ENCODE measurements at regions not wholly inside any gene's neighbourhood (a gene's known extent, or its start where the extent isn't known, plus 50 kb on each side); places are given as distances from the start of the nearest gene placed in this dataset.
"Not testable (repeated sequence)": the region's sequence is repeated elsewhere in the genome, so short reads cannot be mapped to it uniquely, and the experiment has no call there.

- TF ChIP-seq, protein P1, sequence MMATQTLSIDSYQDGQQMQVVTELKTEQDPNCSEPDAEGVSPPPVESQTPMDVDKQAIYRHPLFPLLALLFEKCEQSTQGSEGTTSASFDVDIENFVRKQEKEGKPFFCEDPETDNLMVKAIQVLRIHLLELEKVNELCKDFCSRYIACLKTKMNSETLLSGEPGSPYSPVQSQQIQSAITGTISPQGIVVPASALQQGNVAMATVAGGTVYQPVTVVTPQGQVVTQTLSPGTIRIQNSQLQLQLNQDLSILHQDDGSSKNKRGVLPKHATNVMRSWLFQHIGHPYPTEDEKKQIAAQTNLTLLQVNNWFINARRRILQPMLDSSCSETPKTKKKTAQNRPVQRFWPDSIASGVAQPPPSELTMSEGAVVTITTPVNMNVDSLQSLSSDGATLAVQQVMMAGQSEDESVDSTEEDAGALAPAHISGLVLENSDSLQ (IDR thresholded peaks at IDR 0.05), result peak; percentile 74
- TF ChIP-seq CTBP1 (IDR thresholded peaks at IDR 0.05; ENCODE audit: borderline replicate concordance) (peak; percentile 65; the same call in 1 of the 2 replicates), ELF4 (IDR thresholded peaks at IDR 0.05) (no peak), SP1 (IDR thresholded peaks at IDR 0.05) (no peak)
- ChIA-PET CTCF (no interaction called here), POLR2A (no interaction called here)
- DNase-seq (ENCODE audit: extremely low spot score), result peak; percentile 12
Measured at GRCh38 chr7:84714765-84715164, 472.1 kb downstream of the SEMA3D start.

DNA sequence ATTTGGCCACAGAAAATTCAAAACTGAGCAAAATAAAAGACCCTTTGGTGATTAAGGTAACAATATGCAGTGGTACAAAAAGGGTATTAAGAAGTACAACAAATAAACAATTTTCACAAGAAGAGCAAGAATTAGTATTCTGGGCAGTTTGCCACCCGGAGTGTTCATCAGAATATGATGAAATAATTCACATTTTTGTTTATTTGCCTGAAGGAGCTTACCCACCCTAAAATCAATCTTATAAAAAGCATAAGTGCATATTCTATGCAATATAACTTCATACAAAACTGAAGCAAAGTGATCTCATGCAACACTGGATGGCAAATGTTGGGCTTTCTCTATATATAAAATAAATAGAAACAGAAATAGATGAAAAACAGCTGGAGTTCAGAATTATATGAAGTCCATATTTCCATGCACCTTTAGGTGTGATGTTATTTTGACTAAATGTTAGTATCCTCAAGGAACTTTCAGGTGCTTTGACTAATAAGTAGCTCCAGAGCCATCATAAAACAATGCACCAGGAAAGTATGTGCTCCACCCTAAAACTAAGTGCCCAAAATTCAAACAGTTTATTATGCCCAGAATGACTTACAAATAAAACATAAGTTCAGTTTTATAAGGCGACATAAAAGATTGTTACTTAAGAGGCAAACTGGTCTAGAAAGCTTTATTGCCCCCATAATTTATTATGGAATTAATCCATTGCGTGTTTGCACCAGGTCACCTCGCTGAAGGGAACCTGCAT lies 474.3 kb downstream of the SEMA3D start:
- TF ChIP-seq, protein P1 (IDR thresholded peaks at IDR 0.05), result 0 out of 2 replicates have a peak, but pooled peaks have one; percentile 24
- no peak for TF ChIP-seq LEF1 (IDR thresholded peaks at IDR 0.05; ENCODE audit: borderline replicate concordance)
- no peak for DNase-seq (ENCODE audit: extremely low spot score)
- POLR2A ChIA-PET, result no interaction called here
- CTCF ChIA-PET, result no interaction called here

- POLR2A ChIA-PET; DNase-seq (ENCODE audit: extremely low spot score); CTCF ChIA-PET: not testable (repeated sequence)
Measured at GRCh38 chr7:84710538-84710937, 476.3 kb downstream of the SEMA3D start.

GRCh38 chr7:84705706-84706105 lies 481.1 kb downstream of the SEMA3D start:
- TF ChIP-seq FOXK2 (IDR thresholded peaks at IDR 0.05), result no peak
- TF ChIP-seq, protein P1 (IDR thresholded peaks at IDR 0.05), result no peak
- TF ChIP-seq FOXA1 (IDR thresholded peaks at IDR 0.05), result no peak
- no peak for TF ChIP-seq TARDBP (IDR thresholded peaks at IDR 0.05)
- no peak for TF ChIP-seq SUZ12 (IDR thresholded peaks at IDR 0.05)
- no peak for TF ChIP-seq FOXM1 (IDR thresholded peaks at IDR 0.05; ENCODE audit: borderline replicate concordance)
- TF ChIP-seq BHLHE40 (IDR thresholded peaks at IDR 0.05; ENCODE audit: borderline replicate concordance), result no peak
- no peak for TF ChIP-seq ZNF384 (IDR thresholded peaks at IDR 0.05)
- no peak for TF ChIP-seq L3MBTL2 (conservative IDR thresholded peaks at IDR 0.05)
- TF ChIP-seq ELF4 (IDR thresholded peaks at IDR 0.05), result no peak
- no peak for TF ChIP-seq CTBP1 (IDR thresholded peaks at IDR 0.05; ENCODE audit: borderline replicate concordance)
- TF ChIP-seq NFRKB (IDR thresholded peaks at IDR 0.05), result no peak
- no peak for TF ChIP-seq ARNT (IDR thresholded peaks at IDR 0.05)
- TF ChIP-seq LEF1 (IDR thresholded peaks at IDR 0.05; ENCODE audit: borderline replicate concordance), result no peak
- no peak for TF ChIP-seq SP1 (IDR thresholded peaks at IDR 0.05)
- ChIA-PET POLR2A (no interaction called here), CTCF (no interaction called here)
- no peak for DNase-seq (ENCODE audit: extremely low spot score)

DNA sequence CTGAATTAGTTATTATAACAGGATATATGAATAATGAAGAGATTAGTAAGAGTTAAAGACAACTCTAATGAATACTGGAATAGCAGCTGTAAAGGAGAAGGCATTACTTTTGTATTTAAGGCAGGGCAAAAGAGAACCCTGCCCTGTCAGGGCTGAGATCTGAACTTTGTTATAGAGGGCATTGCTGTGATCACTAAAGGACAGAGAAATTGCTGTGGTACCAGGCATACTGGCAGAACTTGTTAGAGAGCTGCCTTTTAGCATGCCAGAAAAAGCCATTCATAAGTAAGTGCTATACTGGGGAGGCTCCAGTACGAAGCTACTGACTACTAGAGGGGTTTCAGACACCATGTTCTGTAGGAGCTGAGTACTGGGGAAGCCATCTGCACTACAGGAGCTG lies 481.8 kb downstream of the SEMA3D start:
- ChIA-PET POLR2A (no interaction called here), CTCF (no interaction called here)
- no peak for TF ChIP-seq SP1 (IDR thresholded peaks at IDR 0.05)
- TF ChIP-seq FOXK2 (IDR thresholded peaks at IDR 0.05), result no peak
- no peak for TF ChIP-seq SUZ12 (IDR thresholded peaks at IDR 0.05)
- no peak for TF ChIP-seq TARDBP (IDR thresholded peaks at IDR 0.05)
- no peak for TF ChIP-seq NFRKB (IDR thresholded peaks at IDR 0.05)
- no peak for TF ChIP-seq ELF4 (IDR thresholded peaks at IDR 0.05)
- TF ChIP-seq ZNF384 (IDR thresholded peaks at IDR 0.05), result no peak
- TF ChIP-seq L3MBTL2 (conservative IDR thresholded peaks at IDR 0.05), result no peak
- TF ChIP-seq, protein P1 (IDR thresholded peaks at IDR 0.05), result no peak
- TF ChIP-seq BHLHE40 (IDR thresholded peaks at IDR 0.05; ENCODE audit: borderline replicate concordance), result no peak
- TF ChIP-seq HDGF (IDR thresholded peaks at IDR 0.05; ENCODE audit: borderline replicate concordance), result no peak
- no peak for TF ChIP-seq FOXA1 (IDR thresholded peaks at IDR 0.05)
- no peak for TF ChIP-seq FOXM1 (IDR thresholded peaks at IDR 0.05; ENCODE audit: borderline replicate concordance)
- no peak for TF ChIP-seq LEF1 (IDR thresholded peaks at IDR 0.05; ENCODE audit: borderline replicate concordance)
- TF ChIP-seq ARNT (IDR thresholded peaks at IDR 0.05), result no peak
- TF ChIP-seq CTBP1 (IDR thresholded peaks at IDR 0.05; ENCODE audit: borderline replicate concordance), result no peak
- DNase-seq (ENCODE audit: extremely low spot score), result no peak

GRCh38 chr7:84704380-84704779 lies 482.5 kb downstream of the SEMA3D start:
- ChIA-PET POLR2A (no interaction called here), CTCF (no interaction called here)
- no peak for TF ChIP-seq BHLHE40 (IDR thresholded peaks at IDR 0.05; ENCODE audit: borderline replicate concordance)
- TF ChIP-seq FOXA1 (IDR thresholded peaks at IDR 0.05), result no peak
- no peak for TF ChIP-seq ARNT (IDR thresholded peaks at IDR 0.05)
- TF ChIP-seq, protein P1 (IDR thresholded peaks at IDR 0.05), result no peak
- TF ChIP-seq FOXM1 (IDR thresholded peaks at IDR 0.05; ENCODE audit: borderline replicate concordance), result no peak
- TF ChIP-seq TARDBP (IDR thresholded peaks at IDR 0.05), result no peak
- no peak for TF ChIP-seq SP1 (IDR thresholded peaks at IDR 0.05)
- TF ChIP-seq SUZ12 (IDR thresholded peaks at IDR 0.05), result no peak
- no peak for TF ChIP-seq HDGF (IDR thresholded peaks at IDR 0.05; ENCODE audit: borderline replicate concordance)
- no peak for TF ChIP-seq L3MBTL2 (conservative IDR thresholded peaks at IDR 0.05)
- TF ChIP-seq CTBP1 (IDR thresholded peaks at IDR 0.05; ENCODE audit: borderline replicate concordance), result no peak
- no peak for TF ChIP-seq FOXK2 (IDR thresholded peaks at IDR 0.05)

More at GRCh38 chr7:84704380-84704779, 482.5 kb downstream of the SEMA3D start:
- DNase-seq (ENCODE audit: extremely low spot score), result no peak

All from HEK293T (cell line).